Stimulated activated CD4-positive, alpha-beta T cell treated with anti-CD3 and anti-CD28 coated beads, Interleukin-2, amount 100 ng/mL, for 24 hours (primary cell): ENCODE measurements at regions not wholly inside any gene's neighbourhood (a gene's known extent, or its start where the extent isn't known, plus 50 kb on each side); places are given as distances from the start of the nearest gene placed in this dataset.

Experiments used
- DNase-seq, 2 donors: peaks; one replicate each; pipeline ENCODE4 v3.0.0-alpha.2; 2020

- DNase-seq, result no peak
Observed at GRCh38 chr6:155967322-155967721, 511.7 kb upstream of the NOX3 start.

- DNase-seq, result no peak
Observed at GRCh38 chr6:155964544-155964943, 508.9 kb upstream of the NOX3 start.

DNA sequence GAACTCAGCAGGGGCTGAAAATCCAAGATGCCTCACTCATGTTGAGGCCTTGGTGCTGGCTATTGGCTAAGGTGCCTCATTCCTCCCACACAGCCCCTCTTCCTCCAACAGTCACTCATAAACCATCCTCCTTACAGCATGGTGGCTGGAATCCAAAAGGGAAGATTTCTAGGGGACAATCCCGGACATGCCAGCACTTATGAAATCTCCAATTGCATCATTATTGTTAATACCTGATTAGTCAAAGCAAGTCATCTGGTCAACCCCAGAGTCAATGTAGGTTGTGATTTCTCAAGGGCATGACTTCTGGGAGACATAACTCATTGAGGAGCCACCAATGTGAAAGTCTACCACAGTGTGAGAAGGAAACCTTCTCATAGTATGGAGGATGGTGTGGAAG, 506.6 kb upstream of the NOX3 start:
- DNase-seq, result no peak

- DNase-seq, result no peak
Observed at GRCh38 chr6:155959898-155960495, 504.4 kb upstream of the NOX3 start.

- no peak for DNase-seq
Observed at GRCh38 chr6:155958550-155958949, 502.9 kb upstream of the NOX3 start.

DNA sequence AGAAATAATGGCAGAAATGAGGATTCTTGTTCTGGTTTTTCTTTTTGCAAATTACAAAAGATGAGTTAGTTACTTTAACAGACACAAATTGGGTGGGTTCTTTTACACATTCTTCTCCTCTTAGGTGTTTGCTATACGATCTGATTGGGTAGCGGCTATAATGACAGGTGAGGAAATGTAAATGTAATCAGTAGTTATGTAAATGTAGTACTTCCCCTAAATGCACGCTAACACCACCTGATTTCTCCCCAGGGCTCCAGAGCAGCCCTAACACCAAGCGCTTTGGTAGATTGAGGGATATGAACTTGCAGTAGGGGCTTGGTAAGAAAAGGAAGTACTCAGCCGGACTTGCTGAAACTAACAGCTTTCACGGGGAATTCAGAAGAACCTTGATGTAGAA, 499.4 kb upstream of the NOX3 start:
- DNase-seq, result no peak

- no peak for DNase-seq
Observed at GRCh38 chr6:155954149-155954548, 498.5 kb upstream of the NOX3 start.

GRCh38 chr6:155949256-155949655, 493.6 kb upstream of the NOX3 start:
- no peak for DNase-seq

DNA sequence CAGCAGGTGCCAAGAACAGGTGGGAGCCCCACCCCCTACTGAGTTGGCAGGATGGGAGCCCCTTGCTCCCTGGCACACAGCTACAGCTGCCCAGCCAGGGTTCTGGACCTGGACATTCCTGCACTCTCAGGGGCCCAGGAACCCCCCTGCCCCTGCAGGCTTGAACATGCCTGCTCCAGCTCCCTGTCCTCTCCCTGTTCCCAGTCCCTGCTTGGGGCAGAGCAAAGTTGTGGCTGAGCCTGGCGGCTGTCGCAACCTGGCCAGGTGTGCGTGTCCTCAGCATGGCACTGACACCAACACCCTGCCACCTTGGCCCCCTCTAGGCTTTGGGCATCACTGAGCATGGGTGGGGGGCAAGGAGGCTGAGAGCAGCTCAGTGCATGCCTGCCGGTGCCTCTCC, 491.2 kb upstream of the NOX3 start:
- no peak for DNase-seq

DNA sequence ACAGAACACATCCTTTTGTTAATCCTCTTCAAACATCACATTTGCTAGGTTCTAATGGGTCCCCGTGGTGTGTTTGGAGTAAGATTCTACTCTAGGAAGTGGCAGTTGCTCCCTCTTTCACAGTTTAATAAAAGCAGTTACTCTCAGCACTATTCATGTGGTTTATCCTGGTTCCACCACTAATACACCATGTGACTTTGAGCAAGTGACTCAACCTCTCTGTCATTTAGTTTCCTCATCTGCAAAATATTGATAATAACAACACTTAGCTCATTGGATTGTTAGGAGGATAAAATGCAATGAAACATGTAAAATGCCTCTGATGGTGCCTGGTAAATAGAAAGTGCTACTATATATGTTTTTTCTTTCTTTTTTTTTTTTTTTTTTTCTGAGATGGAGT, 488.0 kb upstream of the NOX3 start:
- DNase-seq, result no peak

DNA sequence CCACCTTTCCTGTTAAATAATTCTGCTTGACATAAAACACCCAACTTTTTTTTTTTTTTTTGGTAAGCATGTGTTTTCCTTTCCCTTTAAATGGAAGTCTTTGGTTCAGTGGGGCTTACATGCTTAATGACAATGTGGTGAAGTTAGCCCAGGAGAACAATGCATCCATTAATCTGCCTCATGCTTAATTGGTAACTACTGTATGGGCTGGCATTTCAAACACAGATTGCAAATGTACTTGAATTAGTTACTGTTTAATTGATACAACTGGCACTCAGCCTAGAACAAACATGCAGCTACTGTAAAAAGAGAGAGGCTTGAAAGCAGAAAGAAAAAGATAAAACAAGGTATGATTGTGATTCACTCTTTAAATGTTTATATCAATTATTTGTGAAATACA, 483.6 kb upstream of the NOX3 start:
- DNase-seq, result no peak

DNA sequence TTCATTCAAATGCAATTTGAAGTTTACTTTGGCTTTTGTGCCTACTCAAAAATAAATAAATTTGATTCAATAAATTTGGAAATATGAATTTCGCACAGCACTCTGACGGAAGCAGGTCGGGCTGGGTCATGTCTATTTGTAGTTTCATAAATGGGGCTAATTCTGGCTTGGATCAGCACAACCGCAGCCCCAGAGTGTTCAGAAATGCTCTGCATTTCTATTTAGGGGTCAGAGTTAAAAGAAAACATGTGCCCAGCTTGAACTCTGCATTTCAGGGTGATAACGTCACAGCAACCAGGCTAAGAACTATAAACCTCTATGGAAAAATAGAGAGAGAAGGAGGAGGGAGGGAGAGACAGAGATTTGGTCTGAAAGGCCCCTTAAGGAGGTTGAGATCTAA, 480.9 kb upstream of the NOX3 start:
- DNase-seq, result no peak

DNA sequence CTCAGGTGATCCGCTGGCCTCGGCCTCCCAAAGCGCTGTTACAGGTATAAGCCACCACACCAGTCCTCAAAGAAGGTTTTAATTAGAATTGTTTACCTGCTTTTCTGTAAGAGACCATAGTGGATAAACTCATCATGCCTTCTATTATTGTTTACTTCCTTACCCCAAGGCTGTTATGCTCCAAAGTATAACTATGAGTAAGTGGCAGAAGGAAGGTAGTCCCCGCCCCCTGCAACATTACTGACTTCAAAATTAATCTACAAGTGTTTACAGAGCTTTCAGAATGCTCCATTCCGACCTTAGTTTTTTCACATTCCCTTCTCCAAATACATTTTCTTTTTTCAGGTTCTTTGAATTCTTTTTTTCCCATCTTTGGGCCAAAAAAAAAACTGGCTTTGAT, 480.5 kb upstream of the NOX3 start:
- no peak for DNase-seq

GRCh38 chr6:155916846-155917624, 461.4 kb upstream of the NOX3 start:
- DNase-seq, result no peak

GRCh38 chr6:155915651-155916050, 460.0 kb upstream of the NOX3 start:
- DNase-seq, result no peak

GRCh38 chr6:155913816-155914215, 458.2 kb upstream of the NOX3 start:
- no peak for DNase-seq

- no peak for DNase-seq
Observed at GRCh38 chr6:155909710-155910109, 454.1 kb upstream of the NOX3 start.

DNA sequence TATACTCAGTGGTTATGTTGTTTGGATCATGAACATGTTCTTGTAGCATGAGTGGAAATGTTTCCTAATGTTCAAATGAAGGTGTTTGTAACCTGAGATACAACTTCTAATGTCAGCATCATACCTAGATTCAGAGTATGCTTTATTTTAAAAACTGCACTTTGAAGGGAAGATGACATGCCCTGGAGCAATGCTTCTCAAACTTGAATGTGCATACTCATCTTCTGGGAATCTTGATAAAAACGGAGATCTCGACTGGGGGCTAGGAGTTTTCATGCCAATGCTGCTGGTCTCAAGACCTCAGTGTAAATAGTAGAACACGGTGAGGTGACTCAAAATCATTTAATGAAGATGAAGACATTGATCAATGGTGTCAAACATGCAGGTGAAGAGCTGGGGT, 440.0 kb upstream of the NOX3 start:
- DNase-seq, result no peak

DNA sequence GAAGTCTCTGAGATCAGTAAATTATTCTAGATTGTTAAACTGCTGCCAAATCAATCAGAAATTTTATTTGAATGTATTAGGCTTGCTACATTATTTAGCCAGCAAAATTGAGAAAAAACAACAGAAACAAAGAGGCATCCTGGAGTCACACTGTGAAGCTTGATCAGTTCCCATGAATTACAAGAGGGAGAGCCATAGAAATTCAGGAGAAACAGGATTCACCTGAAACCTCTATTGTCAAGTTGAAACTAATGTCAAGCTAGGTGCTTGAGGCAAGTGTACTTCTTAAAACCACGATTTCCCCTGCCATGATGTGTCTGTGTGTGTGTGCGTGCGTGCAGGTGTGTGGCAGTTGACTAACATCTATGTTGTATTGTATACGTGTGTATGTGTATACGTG, 439.1 kb upstream of the NOX3 start:
- DNase-seq, result no peak

DNA sequence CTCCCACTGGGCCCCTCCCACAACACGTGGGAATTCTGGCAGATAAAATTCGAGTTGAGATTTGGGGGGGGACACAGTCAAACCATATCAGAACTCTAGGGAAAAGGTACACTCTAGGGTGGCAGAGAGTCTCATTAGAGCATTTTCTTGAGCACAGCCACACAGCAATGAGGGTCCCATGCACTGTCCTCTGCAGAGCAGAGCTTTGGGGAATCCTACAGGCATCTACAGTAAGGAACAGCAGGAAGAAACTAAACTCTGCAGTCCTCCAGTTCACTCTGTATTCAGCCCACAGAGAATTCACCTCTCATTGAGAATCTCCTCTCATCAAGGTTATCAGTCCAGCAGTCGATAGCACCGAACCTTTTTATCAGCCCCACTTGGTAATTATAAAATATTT, 438.6 kb upstream of the NOX3 start:
- DNase-seq, result no peak

DNA sequence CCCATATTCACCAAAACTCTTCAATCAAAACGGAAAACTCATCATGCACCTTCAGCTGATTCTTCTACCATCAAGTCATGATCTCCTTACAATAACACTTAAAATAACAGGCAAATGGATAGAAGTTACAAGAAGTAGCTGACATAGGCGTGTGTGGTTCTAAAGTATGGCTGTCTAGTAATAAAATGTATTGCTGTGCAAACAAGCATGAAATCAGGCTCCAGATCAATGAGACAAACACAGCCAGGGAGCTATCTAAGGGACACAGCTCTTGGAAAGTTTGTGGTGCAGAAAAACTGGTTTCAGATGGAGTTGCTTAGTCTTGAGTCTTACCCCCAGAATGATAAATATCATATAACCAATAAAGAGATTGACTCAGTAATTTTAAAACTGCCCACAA, 434.8 kb upstream of the NOX3 start:
- DNase-seq, result no peak

- DNase-seq, result no peak
Observed at GRCh38 chr6:155889410-155889809, 433.8 kb upstream of the NOX3 start.

GRCh38 chr6:155887421-155887820, 431.8 kb upstream of the NOX3 start:
- no peak for DNase-seq

DNA sequence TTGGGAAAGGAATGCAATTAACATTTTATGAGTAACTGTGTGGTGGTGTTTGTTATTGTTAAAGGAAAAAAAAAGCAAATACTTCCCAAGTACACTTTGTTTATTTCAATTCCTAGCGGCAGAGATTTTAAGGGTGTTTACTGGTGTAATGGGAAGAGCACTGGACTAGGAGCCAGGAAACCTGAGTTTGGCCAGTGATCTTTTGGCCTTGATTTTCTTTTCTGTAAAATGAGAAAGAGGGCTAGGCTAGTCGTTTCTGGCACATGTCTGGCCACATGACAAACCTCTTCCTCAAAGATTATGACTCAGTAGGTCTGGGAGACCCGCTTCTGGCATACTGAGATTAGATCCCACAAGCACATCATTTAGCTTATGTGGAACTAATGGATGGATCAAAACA, 428.1 kb upstream of the NOX3 start:
- no peak for DNase-seq

DNA sequence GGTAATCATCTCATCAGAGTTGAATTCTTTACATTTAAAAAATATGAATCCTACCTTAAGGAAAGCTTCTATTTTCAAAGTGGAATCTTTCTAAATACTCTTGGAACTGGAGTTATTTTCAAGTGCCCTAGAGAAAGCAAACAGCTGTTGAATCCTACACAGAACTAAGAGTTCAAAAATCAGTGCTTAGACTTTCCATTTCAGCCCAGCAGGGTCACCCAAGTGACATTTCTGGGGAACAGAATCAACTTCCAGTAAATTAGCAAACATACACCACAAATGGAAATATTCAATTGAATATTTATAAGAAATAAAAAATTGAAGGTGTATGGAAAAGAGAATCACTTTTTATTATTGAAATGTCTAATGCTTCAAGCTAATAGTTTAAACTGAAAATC, 427.7 kb upstream of the NOX3 start:
- DNase-seq, result no peak
